Esophagus muscularis mucosa (tissue), 3 donors: ENCODE measurements at regions not wholly inside any gene's neighbourhood (a gene's known extent, or its start where the extent isn't known, plus 50 kb on each side); places are given as distances from the start of the nearest gene placed in this dataset.

Experiments
- CTCF ChIP-seq, 3 experiments: fragments of 200-600 bp in 2 of 3; fragments of 450-650 bp in 1 of 3; sonication (generic) in 2 of 3; IDR thresholded peaks; one replicate each; pipeline ENCODE4 v1.5.1; 2017 to 2019; ENCODE audit warnings: antibody characterized with exemption in 3 of 3, mild to moderate bottlenecking in 2 of 3, moderate library complexity in 1 of 3
- POLR2AphosphoS5 ChIP-seq, 2 donors: sonication (generic); formaldehyde crosslinking; IDR thresholded peaks; one replicate each; pipeline ENCODE4 v1.6.1; 2017; ENCODE audit warnings: antibody characterized with exemption in 2 of 2

GRCh38 chr2:179355881-179356280, 91.2 kb upstream of the SESTD1 start:
- TF ChIP-seq CTCF (IDR thresholded peaks at IDR 0.05) (no peak), POLR2AphosphoS5 (IDR thresholded peaks at IDR 0.05) (no peak)
